Body of pancreas (tissue), 4 donors: ENCODE measurements at regions not wholly inside any gene's neighbourhood (a gene's known extent, or its start where the extent isn't known, plus 50 kb on each side); places are given as distances from the start of the nearest gene placed in this dataset.

ENCODE experiments used
- ATAC-seq: fragments of 150-250 bp; one replicate; pipeline ENCODE4 v1.9.1; 2016
- DNase-seq, 4 donors: peaks; one replicate each; pipeline ENCODE4 v3.0.0-alpha.2; 2019
- H3K27ac ChIP-seq, 4 donors: fragments of 200-600 bp; sonication (generic); 1 replicate in 3 of 4; 2 replicates in 1 of 4; pipeline versions ENCODE4 v1.5.1 to v1.6.1; 2016 to 2019; ENCODE audit warnings: mild to moderate bottlenecking in 1 of 4, mixed read lengths in 1 of 4, moderate library complexity in 1 of 4
- H3K27me3 ChIP-seq, 2 donors: fragments of 200-600 bp; sonication (generic); one replicate each; pipeline ENCODE4 v1.6.0; 2016; ENCODE audit warnings: mild to moderate bottlenecking in 1 of 2
- H3K36me3 ChIP-seq, 2 donors: fragments of 200-600 bp; sonication (generic); replicated peaks in 1 of 2; 2 replicates each; pipeline ENCODE4 v1.5.1; 2016; ENCODE audit warnings: low read depth in 2 of 2; ENCODE audit not compliant: insufficient read depth in 1 of 2
- H3K4me1 ChIP-seq: fragments of 200-600 bp; sonication (generic); one replicate; pipeline ENCODE4 v1.6.0; 2016
- H3K4me3 ChIP-seq, 2 donors: fragments of 200-600 bp; sonication (generic); 1 replicate in 1 of 2; 2 replicates in 1 of 2; pipeline ENCODE4 v1.5.1; 2016 to 2019
- H3K9me3 ChIP-seq, 3 donors: fragments of 200-600 bp; sonication (generic); 1 replicate in 2 of 3; 2 replicates in 1 of 3; pipeline ENCODE4 v1.5.1; 2016
- CTCF ChIP-seq, 7 experiments: fragments of 450-650 bp in 4 of 7; fragments of 200-600 bp in 3 of 7; sonication (generic) in 3 of 7; IDR thresholded peaks; one replicate each; pipeline ENCODE4 v1.5.1; 2016 to 2019; ENCODE audit warnings: antibody characterized with exemption in 7 of 7
- POLR2A ChIP-seq, 3 donors: fragments of 450-650 bp; IDR thresholded peaks; one replicate each; pipeline ENCODE4 v1.6.1; 2016; ENCODE audit warnings: antibody characterized with exemption in 3 of 3, mild to moderate bottlenecking in 2 of 3
- WGBS, 2 donors: methylation state at CpG; one replicate each; pipeline ENCODE4 v1.1.5; 2017; 5-methylcytosine and 5-hydroxymethylcytosine counted together
- intact Hi-C: fragments of 100-400 bp; cut with DNase I; formaldehyde crosslinking; loops from one replicate; pipeline ENCODE4 v1.15.1; 2023

GRCh38 chr20:60760256-60761000, 491.6 kb upstream of the CDH4 start:
- Histone ChIP-seq H3K4me1 (no peaks in the 10 kb centered on the region), H3K36me3 (no peaks in the 10 kb centered on the region), H3K9me3 (no peaks in the 10 kb centered on the region), H3K27ac (no peak overlapping the region), H3K27me3 (no peaks in the 10 kb centered on the region), H3K4me3 (no peak overlapping the region)
- 53 to 54% methylated on average over 6 of the region's 6 CpGs for WGBS, 2 donors
- ATAC-seq (no peak), DNase-seq (no peak)
- no peak for TF ChIP-seq POLR2A (IDR thresholded peaks at IDR 0.05)
- TF ChIP-seq CTCF (IDR thresholded peaks at IDR 0.05) = no peak
- intact Hi-C loops = no loop called here

- no peak for ATAC-seq
- H3K4me3 ChIP-seq = no peak overlapping the region
- 64 to 69% methylated on average over 9 of the region's 9 CpGs for WGBS, 2 donors
These were observed 491.0 kb upstream of the CDH4 start for GRCh38 chr20:60761056-60761455.

GRCh38 chr20:60762386-60762785, 489.7 kb upstream of the CDH4 start:
- Histone ChIP-seq H3K4me1 (no peaks in the 10 kb centered on the region), H3K27me3 (no peaks in the 10 kb centered on the region), H3K4me3 (no peak overlapping the region), H3K36me3 (no peaks in the 10 kb centered on the region), H3K9me3 (no peaks in the 10 kb centered on the region), H3K27ac (no peak overlapping the region)
- WGBS, 2 donors = 88 to 92% methylated on average over 6 of the region's 6 CpGs
- TF ChIP-seq POLR2A (IDR thresholded peaks at IDR 0.05) (no peak), CTCF (IDR thresholded peaks at IDR 0.05) (no peak)
- no peak for ATAC-seq
- intact Hi-C loops = no loop called here
- no peak for DNase-seq

More at GRCh38 chr20:60761056-60761455, 491.0 kb upstream of the CDH4 start:
- Histone ChIP-seq H3K27ac (no peak overlapping the region), H3K9me3 (no peaks in the 10 kb centered on the region), H3K36me3 (no peaks in the 10 kb centered on the region), H3K4me1 (no peaks in the 10 kb centered on the region), H3K27me3 (no peaks in the 10 kb centered on the region)
- DNase-seq = no peak
- intact Hi-C loops = no loop called here
- TF ChIP-seq POLR2A (IDR thresholded peaks at IDR 0.05) = no peak

GRCh38 chr20:60764328-60764727, 487.7 kb upstream of the CDH4 start:
- TF ChIP-seq POLR2A (IDR thresholded peaks at IDR 0.05) = no peak
- TF ChIP-seq CTCF (IDR thresholded peaks at IDR 0.05) = no peak
- H3K9me3 ChIP-seq = no peaks in the 10 kb centered on the region
- no peaks in the 10 kb centered on the region for H3K4me1 ChIP-seq
- H3K4me3 ChIP-seq = no peak overlapping the region
- WGBS, 2 donors = 74 to 83% methylated on average over 4 of the region's 4 CpGs
- H3K27ac ChIP-seq = no peak overlapping the region
- no peaks in the 10 kb centered on the region for H3K36me3 ChIP-seq
- intact Hi-C loops = no loop called here
- no peak for ATAC-seq
- no peaks in the 10 kb centered on the region for H3K27me3 ChIP-seq
- DNase-seq = no peak

- ATAC-seq (no peak), DNase-seq (no peak)
- Histone ChIP-seq H3K4me3 (no peak overlapping the region), H3K36me3 (no peaks in the 10 kb centered on the region), H3K27ac (no peak overlapping the region), H3K4me1 (no peaks in the 10 kb centered on the region), H3K9me3 (no peaks in the 10 kb centered on the region), H3K27me3 (no peaks in the 10 kb centered on the region)
- intact Hi-C loops = no loop called here
- TF ChIP-seq CTCF (IDR thresholded peaks at IDR 0.05) (no peak), POLR2A (IDR thresholded peaks at IDR 0.05) (no peak)
- 71 to 74% methylated on average over 9 of the region's 9 CpGs for WGBS, 2 donors
These were observed 487.3 kb upstream of the CDH4 start for GRCh38 chr20:60764771-60765170.
